ENCODE measurements at regions not wholly inside any gene's neighbourhood (a gene's known extent, or its start where the extent isn't known, plus 50 kb on each side); places are given as distances from the start of the nearest gene placed in this dataset.

GRCh38 chr5:6253846-6254245, 124.5 kb downstream of the MED10 start:
- TF ChIP-seq CTCF (IDR thresholded peaks at IDR 0.05) (no peak), POLR2A (IDR thresholded peaks at IDR 0.05) (no peak), EP300 (IDR thresholded peaks at IDR 0.05) (no peak)
